SK-N-SH (cell line): ENCODE measurements at regions not wholly inside any gene's neighbourhood (a gene's known extent, or its start where the extent isn't known, plus 50 kb on each side); places are given as distances from the start of the nearest gene placed in this dataset.

Experiments
- CTCF ChIA-PET: fragments of 300-600, 350-600 bp; formaldehyde crosslinking; extraction: SDS; loops from one replicate; lab custom pipeline; 2021; lab: Yijun Ruan, JAX
- POLR2A ChIA-PET: fragments of 350-600 bp; sonication (Branson Sonifier 250); formaldehyde crosslinking; extraction: SDS; loops from one replicate; lab custom pipeline; 2020; ENCODE audit warnings: antibody characterized with exemption, inconsistent platforms; lab: Yijun Ruan, JAX
- DNase-seq: peaks from one replicate; pipeline ENCODE4 v3.0.0; 2012
- H2AFZ ChIP-seq: fragments of 200-600 bp; sonication (generic); 2 replicates; pipeline ENCODE4 v1.8.1; 2016; ENCODE audit warnings: antibody characterized with exemption, mild to moderate bottlenecking, low read depth
- H3F3A ChIP-seq: fragments of 200-600 bp; sonication (generic); replicated peaks from 2 replicates; pipeline ENCODE3; 2016; ENCODE audit warnings: antibody characterized with exemption, mild to moderate bottlenecking; ENCODE audit not compliant: insufficient read depth
- H3K27ac ChIP-seq, 2 experiments: fragments of 200-500 bp in 1 of 2; fragments of 200-600 bp in 1 of 2; sonication (Bioruptor generic) in 1 of 2; sonication (generic), shearing (Covaris generic) in 1 of 2; 2 replicates each; pipeline versions ENCODE4 v1.5.1 to v1.6.1; 2014 to 2016; ENCODE audit warnings: low read depth in 2 of 2, inconsistent platforms in 1 of 2, low read length in 1 of 2, mild to moderate bottlenecking in 1 of 2, mixed read lengths in 1 of 2
- H3K27me3 ChIP-seq: fragments of 200-600 bp; sonication (generic), shearing (Covaris generic); 2 replicates; pipeline ENCODE4 v1.6.1; 2016; ENCODE audit warnings: mixed run types; ENCODE audit not compliant: insufficient read depth
- H3K36me3 ChIP-seq, 2 experiments: fragments of 200-500 bp in 1 of 2; fragments of 200-600 bp in 1 of 2; sonication (Bioruptor generic) in 1 of 2; sonication (generic) in 1 of 2; replicated peaks in 1 of 2; 2 replicates each; pipeline versions ENCODE3 to v1.5.1; 2014 to 2016; ENCODE audit warnings: low read length in 1 of 2, mild to moderate bottlenecking in 1 of 2; ENCODE audit not compliant: insufficient read depth in 2 of 2, control insufficient read depth in 1 of 2
- H3K4me1 ChIP-seq, 2 experiments: fragments of 200-500 bp in 1 of 2; fragments of 200-600 bp in 1 of 2; sonication (Bioruptor generic) in 1 of 2; sonication (generic), shearing (Covaris generic) in 1 of 2; 2 replicates each; pipeline versions ENCODE4 v1.5.1 to v1.6.1; 2014 to 2016; ENCODE audit warnings: low read depth in 1 of 2, low read length in 1 of 2, mixed run types in 1 of 2; ENCODE audit not compliant: insufficient read depth in 2 of 2, control insufficient read depth in 1 of 2
- H3K4me2 ChIP-seq: fragments of 200-600 bp; sonication (generic), shearing (Covaris generic); 2 replicates; pipeline ENCODE4 v1.6.1; 2017; ENCODE audit warnings: mixed run types
- H3K4me3 ChIP-seq, 2 experiments: fragments of 200-500 bp in 1 of 2; fragments of 200-600 bp in 1 of 2; sonication (Bioruptor generic) in 1 of 2; sonication (generic), shearing (Covaris generic) in 1 of 2; 2 replicates each; pipeline versions ENCODE4 v1.5.1 to v1.8.1; 2014 to 2016; ENCODE audit warnings: low read depth in 2 of 2, inconsistent platforms in 1 of 2, low read length in 1 of 2, mild to moderate bottlenecking in 1 of 2, mixed read lengths in 1 of 2, moderate library complexity in 1 of 2
- H3K79me2 ChIP-seq: fragments of 200-600 bp; sonication (generic); 2 replicates; pipeline ENCODE4 v1.8.1; 2017; ENCODE audit warnings: mild to moderate bottlenecking; ENCODE audit not compliant: insufficient read depth
- H3K9ac ChIP-seq: fragments of 200-600 bp; sonication (generic); 2 replicates; pipeline ENCODE4 v1.6.1; 2017; ENCODE audit warnings: mixed run types
- H3K9me2 ChIP-seq: fragments of 200-600 bp; sonication (generic); 2 replicates; pipeline ENCODE4 v1.6.1; 2017; ENCODE audit warnings: mixed run types
- H3K9me3 ChIP-seq: fragments of 200-600 bp; sonication (generic); 2 replicates; pipeline ENCODE4 v1.6.1; 2017; ENCODE audit warnings: mixed run types, mild to moderate bottlenecking, moderate library complexity
- H4K20me1 ChIP-seq: fragments of 200-600 bp; sonication (generic); 2 replicates; pipeline ENCODE4 v1.6.1; 2017; ENCODE audit warnings: mild to moderate bottlenecking, mixed run types; ENCODE audit not compliant: insufficient read depth
- CTCF ChIP-seq: fragments of 200-600 bp; sonication (generic); IDR thresholded peaks from 2 replicates; pipeline ENCODE4 v1.6.1; 2017; ENCODE audit warnings: antibody characterized with exemption, mild to moderate bottlenecking, moderate library complexity
- EP300 ChIP-seq, 2 experiments: IDR thresholded peaks; 2 replicates each; pipeline versions ENCODE4 v1.4.0 to v1.6.1; 2012; ENCODE audit warnings: borderline replicate concordance in 1 of 2, low read depth in 1 of 2, low read length in 1 of 2
- FOSL2 ChIP-seq: IDR thresholded peaks from 2 replicates; pipeline ENCODE4 v1.4.0; 2012; ENCODE audit warnings: low read depth, mild to moderate bottlenecking, moderate library complexity, borderline replicate concordance
- GABPA ChIP-seq: IDR thresholded peaks from 2 replicates; pipeline ENCODE4 v1.4.0; 2012; ENCODE audit warnings: low read depth, mild to moderate bottlenecking
- IRF3 ChIP-seq: fragments of 150-350 bp; IDR thresholded peaks from 2 replicates; pipeline ENCODE4 v1.6.1; 2016; ENCODE audit warnings: mild to moderate bottlenecking, low read depth, low read length
- MEF2A ChIP-seq: IDR thresholded peaks from 2 replicates; pipeline ENCODE4 v1.4.0; 2012; ENCODE audit warnings: low read depth, borderline replicate concordance
- MXI1 ChIP-seq: IDR thresholded peaks from 2 replicates; pipeline ENCODE4 v1.6.1; 2012; ENCODE audit warnings: mild to moderate bottlenecking, low read depth, low read length, improper control_type of control experiment
- NRF1 ChIP-seq: IDR thresholded peaks from 2 replicates; pipeline ENCODE4 v1.6.1; 2012; ENCODE audit warnings: low read depth, mild to moderate bottlenecking, low read length
- PBX3 ChIP-seq: IDR thresholded peaks from 2 replicates; pipeline ENCODE4; 2012
- REST ChIP-seq: IDR thresholded peaks from 2 replicates; pipeline ENCODE4 v1.6.1; 2012; ENCODE audit warnings: mild to moderate bottlenecking, low read depth, low read length, moderate library complexity
- RFX5 ChIP-seq: IDR thresholded peaks from 2 replicates; pipeline ENCODE4 v1.6.1; 2012; ENCODE audit warnings: mild to moderate bottlenecking, improper control_type of control experiment, low read length
- TCF12 ChIP-seq: IDR thresholded peaks from 2 replicates; pipeline ENCODE4 v1.4.0; 2012
- USF1 ChIP-seq: IDR thresholded peaks from 2 replicates; pipeline ENCODE4 v1.4.0; 2012; ENCODE audit warnings: low read depth, borderline replicate concordance
- ZBTB33 ChIP-seq: IDR thresholded peaks from 2 replicates; pipeline ENCODE4 v1.4.0; 2012; ENCODE audit warnings: low read depth, borderline replicate concordance
- WGBS: methylation state at CpG from one replicate; pipeline ENCODE4 v1.1.6; 2017; ENCODE audit warnings: low lambda C conversion rate; 5-methylcytosine and 5-hydroxymethylcytosine counted together

GRCh38 chr4:186932631-186933187 lies 209.1 kb upstream of the FAT1 start:
- Histone ChIP-seq H3K9me3 (no peaks in the 10 kb centered on the region), H4K20me1 (no peaks in the 10 kb centered on the region), H3K27me3 (no peaks in the 10 kb centered on the region), H3K79me2 (no peaks in the 10 kb centered on the region), H3K4me3 (no peak overlapping the region), H3K27ac (no peak overlapping the region), H3K36me3 (no peaks in the 10 kb centered on the region), H3K4me1 (peaks cover 0 to 11% of the 10 kb centered on the region in 2 experiments; a peak in 2 of 4 replicates), H3F3A (no peaks in the 10 kb centered on the region), H3K9ac (no peak overlapping the region), H3K9me2 (no peaks in the 10 kb centered on the region), H2AFZ (no peak overlapping the region), H3K4me2 (no peak overlapping the region)
- POLR2A ChIA-PET, result no interaction called here
- DNase-seq, result no peak
- CTCF ChIA-PET, result interaction anchor here (1.1 to 1.3 kb wide), 2 partner anchors 14 to 25 kb away, joined by 3 read pairs; no protein-coding TSS in a partner anchor
- WGBS, result 31% methylated on average over 4 of the region's 4 CpGs
- TF ChIP-seq REST, result no peak
- TF ChIP-seq CTCF, result no peak
- TF ChIP-seq PBX3, result no peak
- no peak for TF ChIP-seq MEF2A
- TF ChIP-seq TCF12, result no peak
- TF ChIP-seq RFX5, result no peak
- no peak for TF ChIP-seq IRF3
- TF ChIP-seq FOSL2, result no peak
- no peak for TF ChIP-seq NRF1
- no peak for TF ChIP-seq USF1
- TF ChIP-seq GABPA, result no peak
- no peak for TF ChIP-seq ZBTB33
- TF ChIP-seq MXI1, result no peak
- no peak for TF ChIP-seq EP300 (IDR thresholded peaks at IDR 0.05; ENCODE audit: borderline replicate concordance in 1 of 2, low read depth in 1 of 2, low read length in 1 of 2)
